Panc1 (cell line): ENCODE measurements at regions not wholly inside any gene's neighbourhood (a gene's known extent, or its start where the extent isn't known, plus 50 kb on each side); places are given as distances from the start of the nearest gene placed in this dataset.

ENCODE experiments used
- CTCF ChIP-seq: fragments of 450-650 bp; IDR thresholded peaks from 2 replicates; pipeline ENCODE4 v1.5.1; 2017; ENCODE audit warnings: mild to moderate bottlenecking
- POLR2AphosphoS5 ChIP-seq: IDR thresholded peaks from 2 replicates; pipeline ENCODE4 v1.6.1; 2012; ENCODE audit warnings: mild to moderate bottlenecking, low read depth, low read length, moderate library complexity

- TF ChIP-seq CTCF (no peak), POLR2AphosphoS5 (no peak)
These were observed 428.3 kb downstream of the MBD2 start for GRCh38 chr18:53796040-53796729.
